ENCODE measurements at regions not wholly inside any gene's neighbourhood (a gene's known extent, or its start where the extent isn't known, plus 50 kb on each side); places are given as distances from the start of the nearest gene placed in this dataset.

DNA sequence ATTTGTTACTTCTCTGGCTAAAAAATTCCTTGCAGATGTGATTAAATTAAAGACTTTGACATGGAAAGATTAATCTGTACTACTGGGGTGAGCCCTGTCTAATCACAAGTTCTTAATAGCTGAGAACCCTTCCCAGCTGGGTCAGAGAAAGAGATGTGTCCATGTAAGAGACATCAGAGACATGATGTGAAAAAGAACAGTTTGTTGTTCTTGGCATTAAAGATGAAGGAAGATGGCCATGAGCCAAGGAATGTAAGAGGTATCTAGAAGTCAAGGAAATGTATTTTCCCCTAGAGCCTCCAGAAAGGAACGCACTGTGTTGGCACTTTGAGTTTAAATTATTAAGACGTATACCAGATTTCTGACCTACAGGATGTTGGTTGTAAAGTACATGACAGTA lies 1271.5 kb upstream of the PRMT6 start:
- TF ChIP-seq, protein P1, sequence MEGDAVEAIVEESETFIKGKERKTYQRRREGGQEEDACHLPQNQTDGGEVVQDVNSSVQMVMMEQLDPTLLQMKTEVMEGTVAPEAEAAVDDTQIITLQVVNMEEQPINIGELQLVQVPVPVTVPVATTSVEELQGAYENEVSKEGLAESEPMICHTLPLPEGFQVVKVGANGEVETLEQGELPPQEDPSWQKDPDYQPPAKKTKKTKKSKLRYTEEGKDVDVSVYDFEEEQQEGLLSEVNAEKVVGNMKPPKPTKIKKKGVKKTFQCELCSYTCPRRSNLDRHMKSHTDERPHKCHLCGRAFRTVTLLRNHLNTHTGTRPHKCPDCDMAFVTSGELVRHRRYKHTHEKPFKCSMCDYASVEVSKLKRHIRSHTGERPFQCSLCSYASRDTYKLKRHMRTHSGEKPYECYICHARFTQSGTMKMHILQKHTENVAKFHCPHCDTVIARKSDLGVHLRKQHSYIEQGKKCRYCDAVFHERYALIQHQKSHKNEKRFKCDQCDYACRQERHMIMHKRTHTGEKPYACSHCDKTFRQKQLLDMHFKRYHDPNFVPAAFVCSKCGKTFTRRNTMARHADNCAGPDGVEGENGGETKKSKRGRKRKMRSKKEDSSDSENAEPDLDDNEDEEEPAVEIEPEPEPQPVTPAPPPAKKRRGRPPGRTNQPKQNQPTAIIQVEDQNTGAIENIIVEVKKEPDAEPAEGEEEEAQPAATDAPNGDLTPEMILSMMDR (conservative IDR thresholded peaks at IDR 0.05; ENCODE audit: low read length) = no peak
- TF ChIP-seq EZH2phosphoT487 (IDR thresholded peaks at IDR 0.05; ENCODE audit: borderline replicate concordance, low read depth, low read length) = no peak

Measured in OCI-LY7 (cell line).